A549 (cell line): ENCODE measurements at regions not wholly inside any gene's neighbourhood (a gene's known extent, or its start where the extent isn't known, plus 50 kb on each side); places are given as distances from the start of the nearest gene placed in this dataset.

Experiments
- ATAC-seq, 2 experiments: fragments of 200-7000 bp in 1 of 2; fragments of >200 bp in 1 of 2; cut with Nextera tagmentation in 1 of 2; cut with Tn5 transposase in 1 of 2; 3 replicates each; pipeline versions ENCODE4 v1.8.0 to v1.9.1; 2018 to 2020; ENCODE audit warnings: mild to moderate bottlenecking in 1 of 2, moderate library complexity in 1 of 2
- CTCF ChIA-PET: fragments of 300-600 bp; sonication (Branson Sonifier 250); formaldehyde crosslinking; extraction: SDS; loops from one replicate; lab custom pipeline; 2021; ENCODE audit warnings: antibody characterized with exemption, inconsistent platforms; lab: Yijun Ruan, JAX
- POLR2A ChIA-PET: fragments of 350-600 bp; formaldehyde crosslinking; extraction: SDS; loops from one replicate; lab custom pipeline; 2021; ENCODE audit warnings: antibody characterized with exemption, inconsistent platforms; lab: Yijun Ruan, JAX
- DNase-seq, 2 experiments: peaks; one replicate each; pipeline versions ENCODE4 v3.0.0 to v3.0.0-alpha.2; 2011 to 2016; ENCODE audit warnings: low read depth in 1 of 2, low spot score in 1 of 2
- FAIRE-seq: peaks from 2 replicates; lab custom pipeline; 2011; peaks lifted over from hg19 to GRCh38; lab: Jason Lieb, UNC
- H3K27ac ChIP-seq, 2 experiments: fragments of >200 bp; sonication (Bioruptor Twin); formaldehyde crosslinking; 3 replicates each; pipeline ENCODE4 v1.5.1; 2016 to 2017
- H3K4me1 ChIP-seq: fragments of >200 bp; sonication (Bioruptor Twin); formaldehyde crosslinking; 3 replicates; pipeline ENCODE4 v1.6.1; 2016
- H3K4me2 ChIP-seq: fragments of >200 bp; sonication (Bioruptor Twin); formaldehyde crosslinking; 3 replicates; pipeline ENCODE4 v1.6.1; 2016
- H3K4me3 ChIP-seq: fragments of >200 bp; sonication (Bioruptor Twin); formaldehyde crosslinking; 3 replicates; pipeline ENCODE4 v1.5.1; 2016
- H3K9me3 ChIP-seq: fragments of >200 bp; sonication (Bioruptor Twin); formaldehyde crosslinking; 3 replicates; pipeline ENCODE4 v1.6.1; 2016
- ATOH8 ChIP-seq: fragments of 250-450 bp; sonication (Bioruptor Pico); IDR thresholded peaks from 2 replicates; pipeline ENCODE4 v1.5.0; 2020; ENCODE audit warnings: low read depth, mild to moderate bottlenecking, moderate library complexity
- BHLHE40 ChIP-seq: IDR thresholded peaks from 2 replicates; pipeline ENCODE4 v1.6.1; 2012; ENCODE audit warnings: low read depth, low read length, inconsistent platforms
- CBX8 ChIP-seq: fragments of 200-600 bp; sonication (generic); IDR thresholded peaks from 2 replicates; pipeline ENCODE4 v1.6.1; 2016
- CEBPB ChIP-seq, 2 experiments: fragments of >200 bp in 1 of 2; sonication (Bioruptor Twin) in 1 of 2; formaldehyde crosslinking in 1 of 2; IDR thresholded peaks; 2 replicates each; pipeline ENCODE4 v1.6.1; 2012 to 2016
- EHF ChIP-seq: fragments of 250-450 bp; sonication (Bioruptor Pico); IDR thresholded peaks from 2 replicates; pipeline ENCODE4 v1.5.0; 2020; ENCODE audit warnings: mild to moderate bottlenecking
- ELK1 ChIP-seq: fragments of 150-350 bp; IDR thresholded peaks from 2 replicates; pipeline ENCODE4 v1.6.1; 2014; ENCODE audit warnings: low read depth, mild to moderate bottlenecking, low read length
- ESRRA ChIP-seq: fragments of 150-350 bp; IDR thresholded peaks from 2 replicates; pipeline ENCODE4 v1.6.1; 2014; ENCODE audit warnings: mild to moderate bottlenecking, low read length, borderline replicate concordance
- HEYL ChIP-seq: fragments of 250-450 bp; sonication (Bioruptor Pico); IDR thresholded peaks from 2 replicates; pipeline ENCODE4 v1.8.0; 2021; ENCODE audit warnings: mild to moderate bottlenecking, moderate library complexity
- HMGXB4 ChIP-seq: fragments of 250-450 bp; sonication (Bioruptor Pico); IDR thresholded peaks from 2 replicates; pipeline ENCODE4 v1.5.0; 2021; ENCODE audit warnings: mild to moderate bottlenecking, moderate library complexity, borderline replicate concordance
- HOXA7 ChIP-seq: fragments of 250-450 bp; sonication (Bioruptor Pico); IDR thresholded peaks from 2 replicates; pipeline ENCODE4 v1.5.0; 2020; ENCODE audit warnings: mild to moderate bottlenecking, moderate library complexity
- JUN ChIP-seq, 2 experiments: fragments of >200 bp; sonication (Bioruptor Twin); formaldehyde crosslinking; IDR thresholded peaks; 2 replicates in 1 of 2; 3 replicates in 1 of 2; pipeline ENCODE4 v1.6.1; 2016 to 2017
- MAFK ChIP-seq: fragments of 450-650 bp; IDR thresholded peaks from 2 replicates; pipeline ENCODE4 v1.6.1; 2014; ENCODE audit not compliant: partially characterized antibody
- MAZ ChIP-seq: fragments of 150-350 bp; IDR thresholded peaks from 2 replicates; pipeline ENCODE4 v1.6.1; 2014; ENCODE audit warnings: antibody characterized with exemption, low read depth, low read length, borderline replicate concordance
- NPAS2 ChIP-seq: fragments of 250-450 bp; sonication (Bioruptor Pico); IDR thresholded peaks from 2 replicates; pipeline ENCODE4 v1.8.0; 2022; ENCODE audit warnings: mild to moderate bottlenecking, moderate library complexity, borderline replicate concordance
- RAD21 ChIP-seq, 2 experiments: fragments of >200 bp in 1 of 2; sonication (Bioruptor Twin) in 1 of 2; formaldehyde crosslinking in 1 of 2; IDR thresholded peaks in 1 of 2; conservative IDR thresholded peaks in 1 of 2; 2 replicates in 1 of 2; 3 replicates in 1 of 2; pipeline ENCODE4 v1.6.1; 2012 to 2018; ENCODE audit warnings: inconsistent platforms in 1 of 2
- SMC3 ChIP-seq: fragments of >200 bp; sonication (Bioruptor Twin); formaldehyde crosslinking; IDR thresholded peaks from 3 replicates; pipeline ENCODE4 v1.6.1; 2018; ENCODE audit warnings: inconsistent platforms
- ZFP36 ChIP-seq: fragments of 450-650 bp; IDR thresholded peaks from 2 replicates; pipeline ENCODE4 v1.6.1; 2014; ENCODE audit warnings: borderline replicate concordance; ENCODE audit not compliant: partially characterized antibody
- ZSCAN20 ChIP-seq: fragments of 250-450 bp; sonication (Bioruptor Pico); IDR thresholded peaks from 2 replicates; pipeline ENCODE4 v1.8.0; 2022; ENCODE audit warnings: mild to moderate bottlenecking, moderate library complexity
- WGBS: methylation state at CpG from one replicate; pipeline ENCODE4 v1.1.6; 2017; ENCODE audit errors: missing lambda C conversion rate; 5-methylcytosine and 5-hydroxymethylcytosine counted together
- TF ChIP-seq, protein P1 (sequence below): IDR thresholded peaks from 2 replicates; pipeline ENCODE4 v1.6.1; 2012
- TF ChIP-seq, protein P2 (sequence below): IDR thresholded peaks from 2 replicates; pipeline ENCODE4 v1.6.1; 2012

- Histone ChIP-seq H3K4me3 (no peak overlapping the region), H3K27ac (no peak overlapping the region), H3K4me2 (no peak overlapping the region), H3K4me1 (no peaks in the 10 kb centered on the region), H3K9me3 (no peaks in the 10 kb centered on the region)
- ChIA-PET POLR2A (no interaction called here), CTCF (no interaction called here)
- no peak for TF ChIP-seq JUN (IDR thresholded peaks at IDR 0.05)
- no peak for TF ChIP-seq HMGXB4
- TF ChIP-seq CEBPB (IDR thresholded peaks at IDR 0.05): no peak
- no peak for TF ChIP-seq ESRRA
- TF ChIP-seq MAFK: no peak
- no peak for TF ChIP-seq SMC3
- no peak for TF ChIP-seq RAD21 (conservative IDR thresholded peaks at IDR 0.05 in 1 of 2, IDR thresholded peaks at IDR 0.05 in 1 of 2)
- DNase-seq: no peak
- no peak for ATAC-seq
- FAIRE-seq: no peak
- WGBS: 12% methylated on average over 5 of the region's 5 CpGs
These were observed 137.9 kb upstream of the DACH1 start for GRCh38 chr13:72004784-72005374.

GRCh38 chr13:72004246-72004645 lies 137.2 kb upstream of the DACH1 start:
- FAIRE-seq: no peak
- no peak for DNase-seq
- TF ChIP-seq ZFP36 (no peak), MAZ (no peak), NPAS2 (CRISPR knock-in tag) (no peak), CBX8 (no peak), BHLHE40 (no peak)
- 3% methylated on average over 3 of the region's 3 CpGs for WGBS
- Histone ChIP-seq H3K27ac (no peak overlapping the region), H3K4me3 (no peak overlapping the region), H3K4me1 (no peaks in the 10 kb centered on the region), H3K9me3 (no peaks in the 10 kb centered on the region), H3K4me2 (no peak overlapping the region)
- POLR2A ChIA-PET: no interaction called here
- CTCF ChIA-PET: no interaction called here
- ATAC-seq: no peak

DNA sequence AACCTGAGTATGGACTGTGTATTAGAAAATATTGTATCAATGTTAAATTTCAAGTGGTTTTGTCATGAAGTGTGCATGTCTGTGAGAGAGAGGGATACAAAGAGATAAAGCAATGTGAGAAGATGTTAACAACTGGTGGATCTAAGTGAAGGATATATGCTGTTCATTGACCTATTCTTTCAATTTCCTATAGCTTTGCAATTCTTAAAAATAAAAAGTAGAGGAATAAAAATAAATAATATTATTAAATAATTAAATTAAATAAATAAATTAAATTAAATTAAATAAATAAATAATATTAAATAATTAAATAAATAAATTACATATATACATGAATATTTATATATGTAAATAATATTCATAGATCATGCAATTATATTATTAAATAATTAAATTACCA lies 131.2 kb upstream of the DACH1 start:
- ChIA-PET CTCF (no interaction called here), POLR2A (no interaction called here)
- Histone ChIP-seq H3K4me2 (no peak overlapping the region), H3K9me3 (no peaks in the 10 kb centered on the region), H3K4me1 (no peaks in the 10 kb centered on the region), H3K27ac (no peak overlapping the region), H3K4me3 (no peak overlapping the region)
- ATAC-seq: no peak
- TF ChIP-seq ZSCAN20 (CRISPR knock-in tag) (no peak), NPAS2 (CRISPR knock-in tag) (no peak), ELK1 (no peak), ESRRA (no peak), HEYL (no peak), EHF (CRISPR knock-in tag) (no peak), HOXA7 (CRISPR knock-in tag) (no peak), ATOH8 (CRISPR knock-in tag) (no peak), RAD21 (conservative IDR thresholded peaks at IDR 0.05 in 1 of 2, IDR thresholded peaks at IDR 0.05 in 1 of 2) (no peak)
- TF ChIP-seq, protein P1, sequence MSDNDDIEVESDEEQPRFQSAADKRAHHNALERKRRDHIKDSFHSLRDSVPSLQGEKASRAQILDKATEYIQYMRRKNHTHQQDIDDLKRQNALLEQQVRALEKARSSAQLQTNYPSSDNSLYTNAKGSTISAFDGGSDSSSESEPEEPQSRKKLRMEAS: no peak
- TF ChIP-seq, protein P2, sequence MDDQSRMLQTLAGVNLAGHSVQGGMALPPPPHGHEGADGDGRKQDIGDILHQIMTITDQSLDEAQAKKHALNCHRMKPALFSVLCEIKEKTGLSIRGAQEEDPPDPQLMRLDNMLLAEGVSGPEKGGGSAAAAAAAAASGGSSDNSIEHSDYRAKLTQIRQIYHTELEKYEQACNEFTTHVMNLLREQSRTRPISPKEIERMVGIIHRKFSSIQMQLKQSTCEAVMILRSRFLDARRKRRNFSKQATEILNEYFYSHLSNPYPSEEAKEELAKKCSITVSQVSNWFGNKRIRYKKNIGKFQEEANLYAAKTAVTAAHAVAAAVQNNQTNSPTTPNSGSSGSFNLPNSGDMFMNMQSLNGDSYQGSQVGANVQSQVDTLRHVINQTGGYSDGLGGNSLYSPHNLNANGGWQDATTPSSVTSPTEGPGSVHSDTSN: no peak
- FAIRE-seq: no peak
- no peak for DNase-seq
